IMR-90 (cell line): ENCODE measurements at regions not wholly inside any gene's neighbourhood (a gene's known extent, or its start where the extent isn't known, plus 50 kb on each side); places are given as distances from the start of the nearest gene placed in this dataset.

Experiments used
- ATAC-seq: fragments of 200-7000 bp; cut with Tn5 transposase; 2 replicates; pipeline ENCODE4 v1.9.1; 2020; ENCODE audit warnings: low read depth, mild to moderate bottlenecking, moderate library complexity
- BruUV-seq: library from RNA; stranded (reverse); fragments of 400-500 nt; replicated peaks from 2 replicates; lab custom pipeline; 2021; lab: Mats Ljungman, UMichigan
- CTCF ChIA-PET: fragments of 300-600 bp; formaldehyde crosslinking; extraction: SDS; loops from one replicate; lab custom pipeline; 2021; ENCODE audit warnings: antibody characterized with exemption; lab: Yijun Ruan, JAX
- POLR2A ChIA-PET: fragments of 300-600 bp; sonication (Branson Sonifier 250); formaldehyde crosslinking; loops from one replicate; lab custom pipeline; 2022; ENCODE audit warnings: antibody characterized with exemption; ENCODE audit not compliant: unreplicated experiment; lab: Charles Lee
- DNase-seq: peaks from one replicate; pipeline ENCODE4 v3.0.0; 2013
- H2AFZ ChIP-seq: replicated peaks from 2 replicates; pipeline ENCODE3; 2013; ENCODE audit warnings: low read length, mild to moderate bottlenecking; ENCODE audit not compliant: poor library complexity
- H2AK5ac ChIP-seq: 2 replicates; pipeline ENCODE4 v1.6.1; 2013; ENCODE audit warnings: low read depth, low read length, inconsistent platforms
- H2AK9ac ChIP-seq: replicated peaks from 2 replicates; pipeline ENCODE3; 2013; ENCODE audit warnings: mild to moderate bottlenecking, low read depth, low read length, moderate library complexity; ENCODE audit not compliant: poor library complexity
- H2BK120ac ChIP-seq: 2 replicates; pipeline ENCODE4 v1.6.1; 2013; ENCODE audit warnings: low read depth, low read length, inconsistent platforms
- H2BK15ac ChIP-seq: 3 replicates; pipeline ENCODE4 v1.6.1; 2013; ENCODE audit warnings: low read depth, low read length, inconsistent platforms
- H2BK20ac ChIP-seq: 2 replicates; pipeline ENCODE4 v1.6.1; 2013; ENCODE audit warnings: low read depth, mild to moderate bottlenecking, inconsistent platforms, low read length, moderate library complexity
- H2BK5ac ChIP-seq: 2 replicates; pipeline ENCODE4 v1.6.1; 2013; ENCODE audit warnings: mild to moderate bottlenecking, low read depth, low read length, inconsistent platforms; ENCODE audit not compliant: poor library complexity, severe bottlenecking
- H3K14ac ChIP-seq: replicated peaks from 2 replicates; pipeline ENCODE4 v1.6.1; 2013; ENCODE audit warnings: low read depth, low read length, inconsistent platforms
- H3K18ac ChIP-seq: 2 replicates; pipeline ENCODE4 v1.6.1; 2013; ENCODE audit warnings: low read depth, low read length, control low read depth
- H3K23ac ChIP-seq: 2 replicates; pipeline ENCODE4 v1.6.1; 2013; ENCODE audit warnings: low read depth, low read length, inconsistent platforms
- H3K27ac ChIP-seq: 2 replicates; pipeline ENCODE4 v1.5.1; 2013; ENCODE audit warnings: mild to moderate bottlenecking, control low read depth, low read length; ENCODE audit not compliant: insufficient read depth
- H3K27me3 ChIP-seq: 2 replicates; pipeline ENCODE4 v1.6.1; 2013; ENCODE audit warnings: low read length; ENCODE audit not compliant: control insufficient read depth, insufficient read depth
- H3K36me3 ChIP-seq: 2 replicates; pipeline ENCODE4 v1.6.1; 2013; ENCODE audit warnings: low read length, mixed read lengths; ENCODE audit not compliant: control insufficient read depth, insufficient read depth
- H3K4ac ChIP-seq: 2 replicates; pipeline ENCODE4 v1.6.1; 2013; ENCODE audit warnings: low read depth, low read length, inconsistent platforms
- H3K4me1 ChIP-seq: 2 replicates; pipeline ENCODE4 v1.6.1; 2013; ENCODE audit warnings: low read length, mixed read lengths; ENCODE audit not compliant: control insufficient read depth, insufficient read depth
- H3K4me2 ChIP-seq: 2 replicates; pipeline ENCODE4 v1.6.1; 2013; ENCODE audit warnings: low read depth, mild to moderate bottlenecking, control low read depth, low read length, moderate library complexity
- H3K4me3 ChIP-seq: 2 replicates; pipeline ENCODE4 v1.5.1; 2013; ENCODE audit warnings: low read depth, mild to moderate bottlenecking, control low read depth, low read length, moderate library complexity; ENCODE audit not compliant: insufficient read depth
- H3K56ac ChIP-seq: 2 replicates; pipeline ENCODE4 v1.6.1; 2013; ENCODE audit warnings: low read length, inconsistent platforms; ENCODE audit not compliant: insufficient read depth; ENCODE audit errors: extremely low read depth
- H3K79me1 ChIP-seq, 2 experiments: 2 replicates each; pipeline ENCODE4 v1.6.1; 2013; ENCODE audit warnings: low read length in 2 of 2, inconsistent platforms in 1 of 2, low read depth in 1 of 2
- H3K9ac ChIP-seq: 2 replicates; pipeline ENCODE4 v1.6.1; 2013; ENCODE audit warnings: low read depth, low read length, control low read depth
- H3K9me1 ChIP-seq: 2 replicates; pipeline ENCODE4 v1.6.1; 2013; ENCODE audit warnings: low read length, inconsistent platforms; ENCODE audit not compliant: insufficient read depth
- H3K9me3 ChIP-seq: 2 replicates; pipeline ENCODE4 v1.6.1; 2013; ENCODE audit warnings: low read length; ENCODE audit not compliant: control insufficient read depth, insufficient read depth
- H4K20me1 ChIP-seq: 2 replicates; pipeline ENCODE4 v1.6.1; 2013; ENCODE audit warnings: low read length, inconsistent platforms; ENCODE audit not compliant: insufficient read depth
- H4K5ac ChIP-seq: 2 replicates; pipeline ENCODE4 v1.6.1; 2013; ENCODE audit warnings: mild to moderate bottlenecking, low read depth, low read length, control low read depth
- H4K8ac ChIP-seq, 2 experiments: 2 replicates each; pipeline ENCODE4 v1.6.1; 2013; ENCODE audit warnings: low read depth in 2 of 2, low read length in 2 of 2, control low read depth in 1 of 2, inconsistent platforms in 1 of 2
- H4K91ac ChIP-seq: 2 replicates; pipeline ENCODE4 v1.6.1; 2013; ENCODE audit warnings: low read depth, low read length, inconsistent platforms; ENCODE audit not compliant: insufficient read depth
- RAD21 ChIP-seq: IDR thresholded peaks from 2 replicates; pipeline ENCODE4 v1.6.1; 2012; ENCODE audit warnings: low read length, improper control_type of control experiment
- RFX5 ChIP-seq: IDR thresholded peaks from 2 replicates; pipeline ENCODE4 v1.8.0; 2012; ENCODE audit warnings: low read depth, mild to moderate bottlenecking, low read length, moderate library complexity
- WGBS, 2 experiments: methylation state at CpG; one replicate each; pipeline versions ENCODE4 v1.1.5 to v1.1.7; 2013; ENCODE audit warnings: missing lambda C conversion rate in 2 of 2; ENCODE audit not compliant: insufficient read length in 1 of 2; ENCODE audit errors: extremely low coverage in 2 of 2; 5-methylcytosine and 5-hydroxymethylcytosine counted together
- dilution Hi-C: fragments of 300-500 bp; cut with HindIII; formaldehyde crosslinking; loops from one replicate; pipeline ENCODE4 v1.14.3; 2018; ENCODE audit warnings: low sequenced_read_pairs; ENCODE audit not compliant: unreplicated experiment
- in situ Hi-C: fragments of 300-500 bp; cut with MboI; formaldehyde crosslinking; loops from 3 replicates; pipeline ENCODE4 v1.14.3; 2019; ENCODE audit warnings: low sequenced_read_pairs, inconsistent platforms, mixed read lengths
- intact Hi-C: fragments of 100-400 bp; cut with micrococcal nuclease; formaldehyde crosslinking; loops from 2 replicates; pipeline ENCODE4 v1.10.0; 2022

GRCh38 chr16:50494501-50495491 lies 53.4 kb upstream of the NKD1 start:
- Histone ChIP-seq H2BK20ac (no peak overlapping the region), H3K4me1 (no peaks in the 10 kb centered on the region), H2BK15ac (no peak overlapping the region), H3K27me3 (no peaks in the 10 kb centered on the region), H2AK9ac (no peak overlapping the region), H3K9me3 (no peaks in the 10 kb centered on the region), H3K4me3 (no peak overlapping the region), H3K23ac (no peak overlapping the region), H3K4ac (no peak overlapping the region), H3K4me2 (no peak overlapping the region), H4K8ac (no peak overlapping the region), H3K27ac (no peak overlapping the region), H3K9me1 (no peaks in the 10 kb centered on the region), H4K5ac (no peak overlapping the region), H2AK5ac (no peak overlapping the region), H3K79me1 (no peaks in the 10 kb centered on the region), H3K56ac (no peak overlapping the region), H3K9ac (no peak overlapping the region), H3K18ac (no peak overlapping the region), H3K14ac (no peak overlapping the region), H2BK5ac (no peak overlapping the region), H2AFZ (no peak overlapping the region), H2BK120ac (no peak overlapping the region), H4K20me1 (no peaks in the 10 kb centered on the region), H3K36me3 (no peaks in the 10 kb centered on the region), H4K91ac (no peak overlapping the region)
- dilution Hi-C loops: no loop called here
- CTCF ChIA-PET: no interaction called here
- BruUV-seq: no TSS peak
- in situ Hi-C loops: no loop called here
- no peak for DNase-seq
- no peak for ATAC-seq
- POLR2A ChIA-PET: no interaction called here
- 18% methylated on average over 2 of the region's 11 CpGs; no CpG with 5 or more reads in 1 of the 2 experiments for WGBS, 2 experiments
- TF ChIP-seq RAD21: no peak
- no peak for TF ChIP-seq RFX5
- intact Hi-C loops: no loop called here
